GM19328 (cell line): ENCODE measurements at regions not wholly inside any gene's neighbourhood (a gene's known extent, or its start where the extent isn't known, plus 50 kb on each side); places are given as distances from the start of the nearest gene placed in this dataset.

Source experiments
- ATAC-seq: cut with Tn5 transposase; IDR thresholded peaks from one replicate; pipeline ENCODE4 v1.9.1; 2021; ENCODE audit warnings: mild to moderate bottlenecking, moderate library complexity; ENCODE audit not compliant: unreplicated experiment

- no peak for ATAC-seq
Observed at GRCh38 chr1:238673561-238673960, 712.8 kb upstream of the CHRM3 start.

- ATAC-seq = no peak
Observed at GRCh38 chr1:238672806-238673205, 713.6 kb upstream of the CHRM3 start.

GRCh38 chr1:238672262-238672661 is 714.1 kb upstream of the CHRM3 start:
- no peak for ATAC-seq

GRCh38 chr1:238664139-238664538 is 722.2 kb upstream of the CHRM3 start:
- no peak for ATAC-seq

- no peak for ATAC-seq
Observed at GRCh38 chr1:238660849-238661248, 725.5 kb upstream of the CHRM3 start.

- no peak for ATAC-seq
Observed at GRCh38 chr1:238658763-238659162, 727.6 kb upstream of the CHRM3 start.

- ATAC-seq = no peak
Observed at GRCh38 chr1:238653693-238654321, 732.6 kb upstream of the CHRM3 start.

GRCh38 chr1:238652346-238652968 is 733.9 kb upstream of the CHRM3 start:
- ATAC-seq = no peak

GRCh38 chr1:238649200-238649599 is 737.2 kb upstream of the CHRM3 start:
- ATAC-seq = no peak

- ATAC-seq = no peak
Observed at GRCh38 chr1:238648751-238649150, 737.6 kb upstream of the CHRM3 start.

GRCh38 chr1:238648296-238648695 is 738.1 kb upstream of the CHRM3 start:
- no peak for ATAC-seq

GRCh38 chr1:238647877-238648276 is 738.5 kb upstream of the CHRM3 start:
- no peak for ATAC-seq

GRCh38 chr1:238642231-238642630 is 744.1 kb upstream of the CHRM3 start:
- no peak for ATAC-seq

- no peak for ATAC-seq
Observed at GRCh38 chr1:238639861-238640260, 746.5 kb upstream of the CHRM3 start.

- no peak for ATAC-seq
Observed at GRCh38 chr1:238628110-238628509, 737.4 kb upstream of the ZP4 start.

GRCh38 chr1:238624776-238625175 is 734.1 kb upstream of the ZP4 start:
- ATAC-seq = no peak

GRCh38 chr1:238621405-238621804 is 730.7 kb upstream of the ZP4 start:
- ATAC-seq = no peak

GRCh38 chr1:238619652-238620051 is 728.9 kb upstream of the ZP4 start:
- no peak for ATAC-seq

GRCh38 chr1:238611406-238611805 is 720.7 kb upstream of the ZP4 start:
- no peak for ATAC-seq

GRCh38 chr1:238608144-238608543 is 717.4 kb upstream of the ZP4 start:
- ATAC-seq = no peak

GRCh38 chr1:238606896-238607295 is 716.2 kb upstream of the ZP4 start:
- no peak for ATAC-seq

GRCh38 chr1:238606457-238606856 is 715.7 kb upstream of the ZP4 start:
- no peak for ATAC-seq

GRCh38 chr1:238604357-238604756 is 713.6 kb upstream of the ZP4 start:
- no peak for ATAC-seq
